Upper lobe of right lung (tissue), 1 donor: ENCODE measurements at regions not wholly inside any gene's neighbourhood (a gene's known extent, or its start where the extent isn't known, plus 50 kb on each side); places are given as distances from the start of the nearest gene placed in this dataset.

Experiments used
- ATAC-seq: fragments of 200-7000 bp; cut with Tn5 transposase; one replicate; pipeline ENCODE4 v1.9.1; 2020; ENCODE audit warnings: mild to moderate bottlenecking, moderate library complexity
- DNase-seq: peaks from one replicate; pipeline ENCODE4 v3.0.0-alpha.2; 2020
- H3K27ac ChIP-seq: fragments of 200-600 bp; one replicate; pipeline ENCODE4 v1.8.0; 2022
- H3K27me3 ChIP-seq: fragments of 200-600 bp; one replicate; pipeline ENCODE4 v1.8.0; 2022; ENCODE audit warnings: mild to moderate bottlenecking
- H3K36me3 ChIP-seq: fragments of 200-600 bp; one replicate; pipeline ENCODE4 v1.8.0; 2022
- H3K4me1 ChIP-seq: fragments of 200-600 bp; one replicate; pipeline ENCODE4 v1.8.0; 2022
- H3K4me3 ChIP-seq: fragments of 200-600 bp; one replicate; pipeline ENCODE4 v1.8.0; 2022; ENCODE audit warnings: mild to moderate bottlenecking
- H3K9me3 ChIP-seq: fragments of 200-600 bp; one replicate; pipeline ENCODE4 v1.8.0; 2022
- intact Hi-C: fragments of 100-400 bp; cut with DNase I; formaldehyde crosslinking; loops from one replicate; pipeline ENCODE4 v1.11.0; 2022
- TF ChIP-seq, protein P1 (sequence below): fragments of 200-600 bp; IDR thresholded peaks from one replicate; pipeline ENCODE4 v1.8.0; 2022; ENCODE audit warnings: antibody characterized with exemption
- donor health status: DM: no; HTN: yes; CAD: no; lungs with severe emphysema.

DNA sequence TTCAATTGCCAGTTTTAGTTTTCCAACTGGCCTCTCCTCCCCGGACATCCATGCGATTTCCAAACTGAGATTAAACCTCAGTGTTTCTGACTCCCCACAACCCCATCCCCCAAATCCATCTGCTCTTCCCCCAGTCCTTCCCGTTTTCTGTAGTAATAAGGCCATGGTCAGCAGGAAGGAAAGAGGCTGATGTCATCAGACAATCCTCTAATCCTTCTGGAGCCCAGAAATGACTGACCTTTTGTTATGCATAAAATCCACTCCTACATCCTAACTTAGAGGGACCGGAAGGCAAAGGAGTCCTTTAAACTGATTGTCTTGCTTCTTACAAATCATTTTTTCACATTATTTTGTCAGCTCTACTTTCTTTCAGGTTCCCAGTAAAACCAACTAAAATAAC lies 155.8 kb downstream of the INO80D start:
- Histone ChIP-seq H3K36me3 (no peaks in the 10 kb centered on the region), H3K4me3 (no peak overlapping the region), H3K4me1 (peaks cover 10% of the 10 kb centered on the region), H3K27ac (no peak overlapping the region), H3K27me3 (no peaks in the 10 kb centered on the region), H3K9me3 (no peaks in the 10 kb centered on the region)
- TF ChIP-seq, protein P1, sequence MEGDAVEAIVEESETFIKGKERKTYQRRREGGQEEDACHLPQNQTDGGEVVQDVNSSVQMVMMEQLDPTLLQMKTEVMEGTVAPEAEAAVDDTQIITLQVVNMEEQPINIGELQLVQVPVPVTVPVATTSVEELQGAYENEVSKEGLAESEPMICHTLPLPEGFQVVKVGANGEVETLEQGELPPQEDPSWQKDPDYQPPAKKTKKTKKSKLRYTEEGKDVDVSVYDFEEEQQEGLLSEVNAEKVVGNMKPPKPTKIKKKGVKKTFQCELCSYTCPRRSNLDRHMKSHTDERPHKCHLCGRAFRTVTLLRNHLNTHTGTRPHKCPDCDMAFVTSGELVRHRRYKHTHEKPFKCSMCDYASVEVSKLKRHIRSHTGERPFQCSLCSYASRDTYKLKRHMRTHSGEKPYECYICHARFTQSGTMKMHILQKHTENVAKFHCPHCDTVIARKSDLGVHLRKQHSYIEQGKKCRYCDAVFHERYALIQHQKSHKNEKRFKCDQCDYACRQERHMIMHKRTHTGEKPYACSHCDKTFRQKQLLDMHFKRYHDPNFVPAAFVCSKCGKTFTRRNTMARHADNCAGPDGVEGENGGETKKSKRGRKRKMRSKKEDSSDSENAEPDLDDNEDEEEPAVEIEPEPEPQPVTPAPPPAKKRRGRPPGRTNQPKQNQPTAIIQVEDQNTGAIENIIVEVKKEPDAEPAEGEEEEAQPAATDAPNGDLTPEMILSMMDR: no peak
- peak; percentile 5 for ATAC-seq
- intact Hi-C loops: no loop called here
- no peak for DNase-seq

GRCh38 chr2:205929246-205929942 lies 156.6 kb downstream of the INO80D start:
- no peak overlapping the region for H3K27ac ChIP-seq
- ATAC-seq: no peak

GRCh38 chr2:205925373-205926337 lies 160.3 kb downstream of the INO80D start:
- DNase-seq: peak; percentile 91
- intact Hi-C loops: no loop called here
- Histone ChIP-seq H3K36me3 (no peaks in the 10 kb centered on the region), H3K9me3 (no peaks in the 10 kb centered on the region), H3K27ac (no peak overlapping the region), H3K27me3 (no peaks in the 10 kb centered on the region), H3K4me3 (peak overlapping the region; percentile 11), H3K4me1 (peaks cover 5% of the 10 kb centered on the region)
- peak; percentile 96 for ATAC-seq
- TF ChIP-seq, protein P1: peak; percentile 90

More at GRCh38 chr2:205929246-205929942, 156.6 kb downstream of the INO80D start:
- intact Hi-C loops: no loop called here
- H3K4me1 ChIP-seq: peaks cover 10% of the 10 kb centered on the region
- no peaks in the 10 kb centered on the region for H3K9me3 ChIP-seq
- TF ChIP-seq, protein P1: no peak
- DNase-seq: no peak
- H3K27me3 ChIP-seq: no peaks in the 10 kb centered on the region
- H3K4me3 ChIP-seq: no peak overlapping the region
- H3K36me3 ChIP-seq: no peaks in the 10 kb centered on the region

DNA sequence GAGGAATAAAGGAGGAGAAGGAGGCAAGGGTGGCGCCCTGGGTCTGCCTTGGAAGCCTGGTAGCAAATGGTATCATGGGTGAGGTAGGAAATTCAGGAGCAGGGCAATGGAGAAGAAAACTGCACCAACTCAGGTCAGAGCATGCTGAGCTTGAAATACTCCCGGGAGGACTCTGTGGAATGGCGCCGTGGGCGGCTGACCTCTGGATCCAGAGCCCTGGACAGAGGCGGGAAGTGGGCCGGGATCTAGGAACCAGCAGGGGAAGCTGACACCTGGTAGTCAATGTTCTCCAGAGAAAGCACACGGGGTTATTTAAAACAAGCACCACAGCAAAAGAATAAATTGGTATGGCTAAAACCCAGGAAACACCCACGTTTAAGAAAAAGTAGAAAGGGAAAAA lies 161.3 kb downstream of the INO80D start:
- Histone ChIP-seq H3K27ac (no peak overlapping the region), H3K9me3 (no peaks in the 10 kb centered on the region), H3K27me3 (no peaks in the 10 kb centered on the region), H3K4me3 (no peak overlapping the region), H3K4me1 (no peaks in the 10 kb centered on the region), H3K36me3 (no peaks in the 10 kb centered on the region)
- ATAC-seq: no peak
- TF ChIP-seq, protein P1: no peak
- no peak for DNase-seq
- intact Hi-C loops: no loop called here

- H3K36me3 ChIP-seq: no peaks in the 10 kb centered on the region
- intact Hi-C loops: no loop called here
- no peaks in the 10 kb centered on the region for H3K27me3 ChIP-seq
- TF ChIP-seq, protein P1: no peak
- no peak overlapping the region for H3K27ac ChIP-seq
- ATAC-seq: no peak
- no peaks in the 10 kb centered on the region for H3K4me1 ChIP-seq
- H3K4me3 ChIP-seq: no peak overlapping the region
- no peak for DNase-seq
- H3K9me3 ChIP-seq: no peaks in the 10 kb centered on the region
Observed at GRCh38 chr2:205915130-205915524, 170.8 kb downstream of the INO80D start.
